B cell (primary cell): ENCODE measurements at regions not wholly inside any gene's neighbourhood (a gene's known extent, or its start where the extent isn't known, plus 50 kb on each side); places are given as distances from the start of the nearest gene placed in this dataset.

Source experiments
- CTCF ChIP-seq: fragments of 200-600 bp; IDR thresholded peaks from one replicate; pipeline ENCODE4 v1.8.0; 2022; ENCODE audit warnings: antibody characterized with exemption, mild to moderate bottlenecking
- EZH2 ChIP-seq: IDR thresholded peaks from 2 replicates; pipeline ENCODE4 v1.6.1; 2012; ENCODE audit warnings: borderline replicate concordance, low read depth, mild to moderate bottlenecking, moderate library complexity, low read length; ENCODE audit not compliant: insufficient read depth, poor library complexity, severe bottlenecking

- no peak for TF ChIP-seq CTCF
- no peak for TF ChIP-seq EZH2
Measured at GRCh38 chr10:28214219-28214618, 88.6 kb downstream of the MPP7 start.
